ENCODE measurements at regions not wholly inside any gene's neighbourhood (a gene's known extent, or its start where the extent isn't known, plus 50 kb on each side); places are given as distances from the start of the nearest gene placed in this dataset.

DNA sequence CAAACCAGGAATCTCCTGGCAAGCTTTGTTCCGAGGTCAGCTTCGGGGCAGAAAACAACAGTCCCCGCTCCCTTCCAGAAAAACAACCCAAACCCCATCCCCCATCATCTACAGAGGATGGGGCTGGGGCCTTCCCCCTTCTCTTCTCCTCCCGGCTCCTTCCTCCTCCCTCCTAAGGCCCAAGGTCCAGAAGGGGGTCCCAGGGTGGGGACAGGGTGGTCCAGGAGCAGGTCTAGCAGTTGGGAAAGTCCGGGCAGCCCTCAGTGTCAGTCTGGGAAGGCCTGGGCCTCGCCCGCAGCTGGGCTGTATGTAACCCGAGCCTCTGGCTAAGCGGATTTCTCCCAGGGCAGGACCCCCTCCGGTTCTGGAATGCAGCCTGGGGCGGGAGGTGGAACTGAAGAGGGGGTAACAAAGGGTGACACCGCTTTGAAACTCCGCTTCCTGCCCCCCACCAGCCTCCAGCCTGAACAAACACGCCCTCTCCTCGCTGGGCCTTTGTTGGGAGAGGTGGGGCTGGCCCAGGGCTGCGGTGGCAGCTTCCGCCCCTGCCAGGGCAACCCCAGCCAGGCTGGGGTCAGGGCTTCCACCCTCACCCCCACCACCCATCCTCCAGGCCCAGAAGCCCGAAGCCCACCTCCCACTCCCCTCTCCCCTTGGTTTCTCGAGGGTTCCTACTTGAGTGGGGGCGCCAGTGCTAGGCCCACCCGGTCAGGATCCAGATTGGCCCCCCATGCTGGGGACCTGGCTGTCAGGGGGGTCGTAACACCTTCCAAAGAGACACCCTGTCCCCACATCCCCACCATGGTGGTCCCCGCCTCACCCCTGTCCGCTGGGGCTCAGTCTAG is 63.5 kb downstream of the C9orf50 start:
- H3K27ac ChIP-seq = 0 out of 2 replicates have a peak overlapping the region, but pooled peaks have one; percentile 1
- POLR2A ChIA-PET (ENCODE audit: low non-redundant PET) = no interaction called here
- no peak for TF ChIP-seq CTCF (conservative IDR thresholded peaks at IDR 0.05; ENCODE audit: low read depth)
- CTCF ChIA-PET = no interaction called here
- no peak for DNase-seq (ENCODE audit: low spot score)

GRCh38 chr9:129556491-129557191 is 64.3 kb downstream of the C9orf50 start:
- ChIA-PET CTCF (no interaction called here), POLR2A (ENCODE audit: low non-redundant PET) (no interaction called here)
- TF ChIP-seq CTCF (conservative IDR thresholded peaks at IDR 0.05; ENCODE audit: low read depth) = no peak
- no peak for DNase-seq (ENCODE audit: low spot score)
- H3K27ac ChIP-seq = no peak overlapping the region; the same call in 1 of the 2 replicates

- DNase-seq (ENCODE audit: low spot score) = no peak
- no peak for TF ChIP-seq CTCF (conservative IDR thresholded peaks at IDR 0.05; ENCODE audit: low read depth)
- ChIA-PET POLR2A (ENCODE audit: low non-redundant PET) (no interaction called here), CTCF (no interaction called here)
- H3K27ac ChIP-seq = no peak overlapping the region
Observed at GRCh38 chr9:129555512-129556215, 65.2 kb downstream of the C9orf50 start.

DNA sequence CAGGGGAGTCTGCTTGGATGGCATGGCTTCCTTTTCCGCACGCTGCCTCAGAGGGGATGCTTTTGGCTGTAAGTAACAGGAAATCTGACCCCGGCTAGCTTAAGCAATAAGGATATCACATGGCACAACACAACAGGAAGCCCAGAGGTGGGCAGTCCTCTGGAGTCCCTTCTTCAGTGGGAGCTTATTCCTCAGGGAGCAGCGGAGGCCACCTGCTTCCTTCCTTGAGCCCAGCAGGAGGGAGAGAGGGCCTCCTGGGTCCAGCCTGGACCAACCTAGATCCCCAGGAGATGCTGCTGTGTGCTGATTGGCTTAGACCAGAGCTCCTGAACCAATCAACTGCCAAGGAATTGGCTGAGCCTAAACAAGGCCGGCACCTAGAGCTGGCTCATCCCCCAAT is 66.3 kb downstream of the C9orf50 start:
- DNase-seq (ENCODE audit: low spot score) = no peak
- ChIA-PET POLR2A (ENCODE audit: low non-redundant PET) (no interaction called here), CTCF (no interaction called here)
- H3K27ac ChIP-seq = no peak overlapping the region
- no peak for TF ChIP-seq CTCF (conservative IDR thresholded peaks at IDR 0.05; ENCODE audit: low read depth)

DNA sequence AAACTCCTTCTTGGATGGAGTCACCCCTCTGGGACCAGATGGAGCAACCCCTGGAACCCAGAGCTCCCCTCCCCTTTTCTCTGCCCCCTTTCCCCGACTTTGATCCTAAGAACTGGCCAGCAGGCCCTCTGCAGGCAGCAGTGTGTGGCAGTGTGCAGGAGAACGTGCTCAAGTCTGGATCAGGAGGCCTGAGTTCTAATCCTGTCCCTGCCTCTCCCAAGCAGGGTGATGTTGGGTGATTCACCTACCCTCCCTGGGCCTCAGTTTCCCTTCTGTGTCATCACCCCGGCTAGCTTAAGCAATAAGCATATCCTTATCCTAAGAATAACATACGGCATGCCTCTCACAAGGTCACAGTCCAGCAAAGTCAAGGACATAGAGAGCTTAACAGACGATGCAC is 67.6 kb downstream of the C9orf50 start:
- TF ChIP-seq CTCF (conservative IDR thresholded peaks at IDR 0.05; ENCODE audit: low read depth) = no peak
- ChIA-PET CTCF (interaction anchor here (1.0 to 1.2 kb wide), 2 partner anchors 53 to 422 kb away, joined by 4 read pairs; no protein-coding TSS in a partner anchor), POLR2A (ENCODE audit: low non-redundant PET) (no interaction called here)
- no peak for DNase-seq (ENCODE audit: low spot score)
- no peak overlapping the region for H3K27ac ChIP-seq

GRCh38 chr9:129552064-129552463 is 68.8 kb downstream of the C9orf50 start:
- DNase-seq (ENCODE audit: low spot score) = no peak
- CTCF ChIA-PET = interaction anchor here (0.6 to 1.4 kb wide), 2 partner anchors 18 to 707 kb away, joined by 3 to 4 read pairs; no protein-coding TSS in a partner anchor
- no peak for TF ChIP-seq CTCF (conservative IDR thresholded peaks at IDR 0.05; ENCODE audit: low read depth)
- POLR2A ChIA-PET (ENCODE audit: low non-redundant PET) = no interaction called here
- H3K27ac ChIP-seq = no peak overlapping the region
